GM12891 (cell line): ENCODE measurements at regions not wholly inside any gene's neighbourhood (a gene's known extent, or its start where the extent isn't known, plus 50 kb on each side); places are given as distances from the start of the nearest gene placed in this dataset.

Experiments
- POLR2A ChIP-seq: IDR thresholded peaks from 2 replicates; pipeline ENCODE4 v1.6.1; 2011; ENCODE audit warnings: low read depth, low read length, control low read depth
- POLR2AphosphoS5 ChIP-seq: IDR thresholded peaks from 2 replicates; pipeline ENCODE4 v1.6.1; 2011; ENCODE audit warnings: low read depth, low read length, control low read depth

DNA sequence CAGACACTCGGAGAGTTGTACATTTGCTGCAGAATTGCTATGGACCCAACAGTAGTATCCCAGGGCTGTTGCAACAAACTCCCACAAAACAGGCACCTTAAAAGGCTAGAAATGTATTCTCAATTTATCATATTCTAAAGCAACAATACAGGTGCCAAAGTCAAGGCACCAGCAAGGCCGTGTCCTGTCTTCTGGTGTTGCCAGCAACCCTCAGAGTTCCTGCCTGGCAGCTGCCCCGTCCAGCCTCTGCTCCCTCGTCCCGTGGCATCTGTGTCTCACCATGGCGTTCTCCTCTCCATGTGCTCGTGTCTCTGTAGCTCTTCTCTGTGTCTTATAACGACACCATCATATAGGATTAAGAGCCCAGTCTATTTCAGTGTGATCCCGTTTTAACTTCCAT lies 67.7 kb upstream of the ARGLU1 start:
- TF ChIP-seq POLR2A (no peak), POLR2AphosphoS5 (no peak)
